ENCODE measurements at regions not wholly inside any gene's neighbourhood (a gene's known extent, or its start where the extent isn't known, plus 50 kb on each side); places are given as distances from the start of the nearest gene placed in this dataset.
"Not testable (repeated sequence)": the region's sequence is repeated elsewhere in the genome, so short reads cannot be mapped to it uniquely, and the experiment has no call there.

DNA sequence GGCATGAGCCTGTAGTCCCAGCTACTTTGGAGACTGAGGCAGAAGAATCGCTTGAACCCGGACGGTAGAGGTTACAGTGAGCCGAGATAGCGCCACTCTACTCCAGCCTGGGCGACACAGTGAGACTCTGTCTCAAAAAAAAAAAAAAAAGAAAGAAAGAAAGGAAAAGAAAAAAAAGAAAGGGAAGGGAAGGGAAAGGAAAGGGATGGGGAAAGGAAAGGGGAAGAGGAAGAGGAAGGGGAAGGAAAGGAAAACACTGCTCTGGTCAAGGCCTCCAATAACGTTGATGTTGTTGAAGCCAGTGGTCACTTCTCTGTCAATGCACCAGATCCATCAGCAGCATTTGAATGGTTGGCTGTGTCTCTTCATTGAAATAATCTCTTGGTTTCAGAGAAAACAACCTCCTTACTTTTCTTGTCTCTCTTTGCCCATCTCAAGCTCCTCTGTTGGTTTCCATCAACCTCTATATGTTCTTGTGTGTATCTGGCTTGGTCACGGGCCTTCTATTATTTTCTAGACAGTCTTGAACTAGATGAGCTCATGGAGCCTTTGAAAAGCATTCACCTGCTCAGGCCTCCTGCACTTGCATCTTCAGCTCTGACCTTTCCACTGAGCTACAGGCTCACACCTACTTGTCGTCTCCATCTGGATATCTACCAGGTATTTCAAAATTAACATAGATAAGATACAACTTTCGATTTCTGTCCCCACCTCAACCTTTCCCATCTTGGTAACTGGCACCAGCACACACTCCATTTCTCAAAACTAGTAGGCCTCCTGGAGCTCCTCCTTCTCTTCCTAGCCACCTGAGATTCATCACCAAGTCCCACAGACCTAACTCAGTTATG is 69.4 kb upstream of the LAPTM4A start:
- no peak overlapping the region for H3K4me3 ChIP-seq (ENCODE audit: low read depth, low read length)
- TF ChIP-seq, protein P1, sequence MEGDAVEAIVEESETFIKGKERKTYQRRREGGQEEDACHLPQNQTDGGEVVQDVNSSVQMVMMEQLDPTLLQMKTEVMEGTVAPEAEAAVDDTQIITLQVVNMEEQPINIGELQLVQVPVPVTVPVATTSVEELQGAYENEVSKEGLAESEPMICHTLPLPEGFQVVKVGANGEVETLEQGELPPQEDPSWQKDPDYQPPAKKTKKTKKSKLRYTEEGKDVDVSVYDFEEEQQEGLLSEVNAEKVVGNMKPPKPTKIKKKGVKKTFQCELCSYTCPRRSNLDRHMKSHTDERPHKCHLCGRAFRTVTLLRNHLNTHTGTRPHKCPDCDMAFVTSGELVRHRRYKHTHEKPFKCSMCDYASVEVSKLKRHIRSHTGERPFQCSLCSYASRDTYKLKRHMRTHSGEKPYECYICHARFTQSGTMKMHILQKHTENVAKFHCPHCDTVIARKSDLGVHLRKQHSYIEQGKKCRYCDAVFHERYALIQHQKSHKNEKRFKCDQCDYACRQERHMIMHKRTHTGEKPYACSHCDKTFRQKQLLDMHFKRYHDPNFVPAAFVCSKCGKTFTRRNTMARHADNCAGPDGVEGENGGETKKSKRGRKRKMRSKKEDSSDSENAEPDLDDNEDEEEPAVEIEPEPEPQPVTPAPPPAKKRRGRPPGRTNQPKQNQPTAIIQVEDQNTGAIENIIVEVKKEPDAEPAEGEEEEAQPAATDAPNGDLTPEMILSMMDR (IDR thresholded peaks at IDR 0.05; ENCODE audit: insufficient read depth, low read depth, low read length): no peak
- no peak for DNase-seq (ENCODE audit: low read depth)

DNA sequence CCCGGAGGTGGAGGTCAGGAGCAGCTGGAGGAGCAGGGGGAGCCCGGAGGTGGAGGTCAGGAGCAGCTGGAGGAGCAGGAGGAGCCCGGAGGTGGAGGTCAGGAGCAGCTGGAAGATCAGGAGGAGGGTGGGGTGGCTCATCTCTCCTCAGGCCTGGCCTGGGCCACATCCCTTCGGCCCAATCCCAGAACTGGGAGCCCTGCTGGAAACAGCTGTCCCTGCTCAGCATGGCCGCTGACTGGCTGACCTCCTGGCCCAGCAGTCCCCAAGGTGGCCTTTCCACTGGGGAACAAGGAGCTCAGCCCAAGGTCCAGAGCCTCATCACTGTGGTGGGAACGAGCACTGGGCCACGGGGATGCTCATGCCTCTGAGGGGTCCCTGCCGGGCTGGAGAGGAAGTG is 66.6 kb upstream of the LAPTM4A start:
- H3K4me3 ChIP-seq (ENCODE audit: low read depth, low read length): no peak overlapping the region
- DNase-seq (ENCODE audit: low read depth): no peak
- TF ChIP-seq, protein P1 (IDR thresholded peaks at IDR 0.05; ENCODE audit: insufficient read depth, low read depth, low read length): no peak

DNA sequence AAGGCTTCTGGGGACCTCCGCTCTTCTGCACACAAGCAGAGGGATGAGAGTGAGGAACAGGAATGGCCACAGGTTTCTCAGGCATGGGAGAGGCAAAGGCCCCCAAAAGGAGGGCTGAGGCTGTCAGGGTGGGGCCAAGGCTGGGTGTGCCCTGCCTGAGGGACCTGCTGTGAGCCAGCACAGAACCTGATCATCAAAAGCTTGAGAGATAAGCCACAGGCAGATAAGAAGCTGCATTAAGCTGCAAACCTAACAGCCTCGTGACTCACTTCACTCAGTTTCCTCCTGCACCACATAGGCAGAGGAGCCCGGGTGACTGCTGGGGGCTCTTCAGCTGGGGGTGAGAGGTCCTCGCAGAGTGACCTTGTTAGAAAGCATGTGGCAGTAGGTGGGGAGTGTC is 64.5 kb upstream of the LAPTM4A start:
- H3K4me3 ChIP-seq (ENCODE audit: low read depth, low read length): no peak overlapping the region
- TF ChIP-seq, protein P1 (IDR thresholded peaks at IDR 0.05; ENCODE audit: insufficient read depth, low read depth, low read length): no peak
- no peak for DNase-seq (ENCODE audit: low read depth)

DNA sequence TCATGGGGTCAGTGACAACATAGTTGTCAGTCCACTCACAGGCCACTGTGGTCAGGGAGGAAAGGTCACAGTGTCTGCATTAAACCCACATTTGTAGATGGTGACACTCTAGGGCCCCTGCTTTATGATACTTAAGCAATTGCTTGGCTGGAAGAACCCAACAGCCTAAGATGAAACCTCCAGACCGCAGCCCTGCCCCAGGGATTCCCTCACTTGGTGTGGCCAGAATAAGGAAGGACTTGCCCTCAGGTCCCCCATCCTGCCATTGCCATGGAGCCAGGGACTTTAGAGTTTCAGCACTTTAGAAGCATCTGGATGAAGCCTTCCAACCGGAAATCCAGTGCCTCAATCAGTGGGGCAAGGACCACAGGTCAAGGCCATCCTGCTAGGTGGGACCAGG is 63.9 kb upstream of the LAPTM4A start:
- TF ChIP-seq, protein P1 (IDR thresholded peaks at IDR 0.05; ENCODE audit: insufficient read depth, low read depth, low read length): no peak
- no peak for DNase-seq (ENCODE audit: low read depth)
- H3K4me3 ChIP-seq (ENCODE audit: low read depth, low read length): no peak overlapping the region

DNA sequence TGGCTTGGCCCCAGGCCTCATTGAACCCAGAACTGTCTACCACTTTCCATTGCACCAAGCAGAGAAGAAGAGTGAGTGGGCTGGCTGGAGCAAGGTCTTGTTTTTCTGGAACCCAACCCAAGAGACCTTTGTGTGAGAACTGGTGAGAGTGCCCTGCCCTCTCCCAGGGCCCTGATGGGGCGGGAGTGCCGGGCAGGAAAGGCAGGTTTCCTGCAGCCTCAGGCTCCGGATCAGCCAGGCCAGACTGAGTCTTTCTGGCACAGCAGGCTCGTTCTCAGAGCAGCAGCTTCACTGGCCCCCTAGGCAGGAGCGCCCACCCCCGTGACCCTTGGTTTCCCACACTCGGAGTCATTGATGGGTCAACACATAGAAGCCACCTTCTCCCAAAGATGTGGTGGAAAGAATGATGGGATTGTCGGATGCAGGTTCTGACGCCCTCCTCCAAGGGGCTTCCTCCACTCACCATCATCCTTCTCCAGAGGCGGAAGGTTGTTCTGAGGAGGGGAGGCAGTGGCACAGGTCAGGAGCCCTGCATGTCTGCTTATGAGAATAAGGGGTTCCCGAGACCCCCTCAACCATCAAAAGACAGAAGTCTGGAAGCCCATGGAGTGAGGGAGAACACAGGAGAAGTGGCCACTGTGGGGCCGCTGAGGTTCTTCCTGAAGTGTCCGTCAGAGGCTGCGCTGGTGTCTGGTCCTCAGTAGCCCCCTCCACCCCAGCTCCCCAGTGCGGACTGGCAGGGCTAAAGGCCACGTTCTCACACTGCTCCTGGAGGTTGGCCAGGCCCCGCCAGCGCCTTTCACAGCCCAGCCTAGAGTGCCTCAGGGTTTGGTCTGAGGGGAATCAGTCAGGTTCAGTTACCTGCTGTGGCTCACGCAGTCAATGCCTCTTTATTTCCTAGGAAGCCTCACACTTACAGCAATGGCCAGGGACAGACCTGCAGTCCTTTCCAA is 62.8 kb upstream of the LAPTM4A start:
- TF ChIP-seq, protein P1 (IDR thresholded peaks at IDR 0.05; ENCODE audit: insufficient read depth, low read depth, low read length): no peak
- H3K4me3 ChIP-seq (ENCODE audit: low read depth, low read length): no peak overlapping the region
- DNase-seq (ENCODE audit: low read depth): no peak

DNA sequence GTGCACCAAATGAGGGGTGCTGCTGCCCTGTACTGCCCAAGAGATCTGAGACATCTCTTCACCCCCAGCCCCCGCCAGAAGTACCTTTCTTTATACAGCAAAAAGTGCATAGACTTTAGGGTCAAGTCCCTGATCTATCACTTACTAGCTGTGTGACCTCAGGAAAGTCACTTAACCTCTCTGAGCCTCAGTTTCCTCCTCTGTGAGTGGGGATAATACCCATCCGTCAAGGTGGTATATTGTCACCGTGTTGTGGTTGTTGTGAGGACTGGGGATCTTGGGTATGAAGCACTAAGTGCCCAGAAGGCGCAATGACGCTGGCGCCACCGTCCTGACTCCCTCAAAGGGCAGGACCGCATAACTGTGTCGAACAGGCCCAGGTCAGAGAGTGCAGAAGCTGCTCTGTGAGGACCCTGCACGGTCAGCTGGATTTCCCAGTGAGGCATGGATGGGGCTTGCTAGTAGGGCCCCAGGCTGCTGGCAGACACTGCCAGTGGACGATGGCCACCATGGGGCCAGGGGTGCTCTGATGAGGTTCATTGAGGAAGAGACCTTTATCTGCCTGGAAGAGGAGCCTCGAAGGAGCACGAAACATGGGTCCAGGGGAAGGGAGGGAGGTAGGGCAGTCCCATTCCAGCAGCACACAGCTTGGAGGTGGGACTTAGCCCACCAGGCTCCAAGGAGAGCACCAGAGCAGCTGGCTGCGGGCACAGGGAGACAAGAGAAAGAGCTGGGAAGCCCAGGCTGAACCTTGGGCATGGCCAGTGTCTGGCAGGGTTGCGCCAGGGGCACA is 61.8 kb upstream of the LAPTM4A start:
- H3K4me3 ChIP-seq (ENCODE audit: low read depth, low read length): no peak overlapping the region
- TF ChIP-seq, protein P1 (IDR thresholded peaks at IDR 0.05; ENCODE audit: insufficient read depth, low read depth, low read length): no peak
- no peak for DNase-seq (ENCODE audit: low read depth)

DNA sequence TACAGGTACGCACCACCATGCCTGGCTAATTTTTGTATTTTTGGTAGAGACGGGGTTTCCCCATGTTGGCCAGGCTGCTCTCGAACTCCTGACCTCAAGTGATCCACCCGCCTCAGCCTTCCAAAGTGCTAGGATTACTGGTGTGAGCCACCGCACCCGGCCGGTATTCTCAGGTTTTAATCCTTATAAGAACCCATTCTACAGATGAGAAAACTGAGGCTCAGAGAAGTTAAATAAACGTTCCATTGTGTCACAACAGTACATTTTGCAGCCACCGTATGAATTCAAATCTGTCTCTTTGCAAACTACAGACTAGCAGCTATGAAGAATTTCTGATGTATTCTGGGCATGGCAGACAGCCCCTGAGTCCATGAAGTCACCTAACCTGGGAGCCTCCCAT is 60.9 kb upstream of the LAPTM4A start:
- DNase-seq (ENCODE audit: low read depth); H3K4me3 ChIP-seq (ENCODE audit: low read depth, low read length): not testable (repeated sequence)
